A549 (cell line): ENCODE measurements at regions not wholly inside any gene's neighbourhood (a gene's known extent, or its start where the extent isn't known, plus 50 kb on each side); places are given as distances from the start of the nearest gene placed in this dataset.
"Not testable (repeated sequence)": the region's sequence is repeated elsewhere in the genome, so short reads cannot be mapped to it uniquely, and the experiment has no call there.

Experiments
- ATAC-seq, 2 experiments: fragments of 200-7000 bp in 1 of 2; fragments of >200 bp in 1 of 2; cut with Nextera tagmentation in 1 of 2; cut with Tn5 transposase in 1 of 2; 3 replicates each; pipeline versions ENCODE4 v1.8.0 to v1.9.1; 2018 to 2020; ENCODE audit warnings: mild to moderate bottlenecking in 1 of 2, moderate library complexity in 1 of 2
- CTCF ChIA-PET: fragments of 300-600 bp; sonication (Branson Sonifier 250); formaldehyde crosslinking; extraction: SDS; loops from one replicate; lab custom pipeline; 2021; ENCODE audit warnings: antibody characterized with exemption, inconsistent platforms; lab: Yijun Ruan, JAX
- POLR2A ChIA-PET: fragments of 350-600 bp; formaldehyde crosslinking; extraction: SDS; loops from one replicate; lab custom pipeline; 2021; ENCODE audit warnings: antibody characterized with exemption, inconsistent platforms; lab: Yijun Ruan, JAX
- DNase-seq, 2 experiments: peaks; one replicate each; pipeline versions ENCODE4 v3.0.0 to v3.0.0-alpha.2; 2011 to 2016; ENCODE audit warnings: low read depth in 1 of 2, low spot score in 1 of 2
- FAIRE-seq: peaks from 2 replicates; lab custom pipeline; 2011; peaks lifted over from hg19 to GRCh38; lab: Jason Lieb, UNC
- H3K27ac ChIP-seq, 2 experiments: fragments of >200 bp; sonication (Bioruptor Twin); formaldehyde crosslinking; 3 replicates each; pipeline ENCODE4 v1.5.1; 2016 to 2017
- H3K4me1 ChIP-seq: fragments of >200 bp; sonication (Bioruptor Twin); formaldehyde crosslinking; 3 replicates; pipeline ENCODE4 v1.6.1; 2016
- H3K4me2 ChIP-seq: fragments of >200 bp; sonication (Bioruptor Twin); formaldehyde crosslinking; 3 replicates; pipeline ENCODE4 v1.6.1; 2016
- H3K4me3 ChIP-seq: fragments of >200 bp; sonication (Bioruptor Twin); formaldehyde crosslinking; 3 replicates; pipeline ENCODE4 v1.5.1; 2016
- H3K9me3 ChIP-seq: fragments of >200 bp; sonication (Bioruptor Twin); formaldehyde crosslinking; 3 replicates; pipeline ENCODE4 v1.6.1; 2016
- BHLHE40 ChIP-seq: IDR thresholded peaks from 2 replicates; pipeline ENCODE4 v1.6.1; 2012; ENCODE audit warnings: low read depth, low read length, inconsistent platforms
- CBX8 ChIP-seq: fragments of 200-600 bp; sonication (generic); IDR thresholded peaks from 2 replicates; pipeline ENCODE4 v1.6.1; 2016
- CHD2 ChIP-seq: fragments of 150-350 bp; IDR thresholded peaks from 2 replicates; pipeline ENCODE4 v1.6.1; 2014; ENCODE audit warnings: low read length; ENCODE audit not compliant: partially characterized antibody
- EHF ChIP-seq: fragments of 250-450 bp; sonication (Bioruptor Pico); IDR thresholded peaks from 2 replicates; pipeline ENCODE4 v1.5.0; 2020; ENCODE audit warnings: mild to moderate bottlenecking
- EHMT2 ChIP-seq: fragments of 200-600 bp; sonication (generic); IDR thresholded peaks from 2 replicates; pipeline ENCODE4 v1.6.1; 2016; ENCODE audit warnings: antibody characterized with exemption, low read depth, mild to moderate bottlenecking, moderate library complexity
- EP300 ChIP-seq, 2 experiments: fragments of >200 bp; sonication (Bioruptor Twin); formaldehyde crosslinking; IDR thresholded peaks; 2 replicates in 1 of 2; 3 replicates in 1 of 2; pipeline ENCODE4 v1.6.1; 2016 to 2017
- ESRRA ChIP-seq: fragments of 150-350 bp; IDR thresholded peaks from 2 replicates; pipeline ENCODE4 v1.6.1; 2014; ENCODE audit warnings: mild to moderate bottlenecking, low read length, borderline replicate concordance
- FOSB ChIP-seq: fragments of 250-450 bp; sonication (Bioruptor Pico); IDR thresholded peaks from 2 replicates; pipeline ENCODE4 v1.5.0; 2020; ENCODE audit warnings: mild to moderate bottlenecking, moderate library complexity
- FOXS1 ChIP-seq: fragments of 250-450 bp; sonication (Bioruptor Pico); IDR thresholded peaks from 2 replicates; pipeline ENCODE4 v1.5.0; 2020; ENCODE audit warnings: mild to moderate bottlenecking, moderate library complexity
- GATA3 ChIP-seq: IDR thresholded peaks from 2 replicates; pipeline ENCODE4 v1.6.1; 2012; ENCODE audit warnings: borderline replicate concordance
- HEYL ChIP-seq: fragments of 250-450 bp; sonication (Bioruptor Pico); IDR thresholded peaks from 2 replicates; pipeline ENCODE4 v1.8.0; 2021; ENCODE audit warnings: mild to moderate bottlenecking, moderate library complexity
- HOXB13 ChIP-seq: fragments of 250-450 bp; sonication (Bioruptor Pico); IDR thresholded peaks from 2 replicates; pipeline ENCODE4 v1.5.0; 2020; ENCODE audit warnings: low read depth, mild to moderate bottlenecking, moderate library complexity
- HOXB5 ChIP-seq: fragments of 250-450 bp; sonication (Bioruptor Pico); IDR thresholded peaks from 2 replicates; pipeline ENCODE4 v1.5.0; 2020; ENCODE audit warnings: mild to moderate bottlenecking, moderate library complexity
- JUNB ChIP-seq: fragments of >200 bp; sonication (Bioruptor Twin); formaldehyde crosslinking; IDR thresholded peaks from 2 replicates; pipeline ENCODE4 v1.6.1; 2016
- KDM5A ChIP-seq: fragments of 200-600 bp; sonication (generic); IDR thresholded peaks from 2 replicates; pipeline ENCODE4 v1.6.1; 2016; ENCODE audit warnings: antibody characterized with exemption, mild to moderate bottlenecking
- MAFK ChIP-seq: fragments of 450-650 bp; IDR thresholded peaks from 2 replicates; pipeline ENCODE4 v1.6.1; 2014; ENCODE audit not compliant: partially characterized antibody
- MAZ ChIP-seq: fragments of 150-350 bp; IDR thresholded peaks from 2 replicates; pipeline ENCODE4 v1.6.1; 2014; ENCODE audit warnings: antibody characterized with exemption, low read depth, low read length, borderline replicate concordance
- MYC ChIP-seq: IDR thresholded peaks from 2 replicates; pipeline ENCODE4 v1.6.1; 2012; ENCODE audit warnings: mild to moderate bottlenecking, inconsistent platforms, low read length, improper control_type of control experiment, borderline replicate concordance
- NR3C1 ChIP-seq: fragments of >200 bp; sonication (Bioruptor Twin); formaldehyde crosslinking; IDR thresholded peaks from 3 replicates; pipeline ENCODE4 v1.6.1; 2017
- POLR2A ChIP-seq: IDR thresholded peaks from 2 replicates; pipeline ENCODE4 v1.6.1; 2012; ENCODE audit warnings: mild to moderate bottlenecking, low read length
- POLR2AphosphoS2 ChIP-seq: conservative IDR thresholded peaks from 2 replicates; pipeline ENCODE4 v1.6.1; 2012; ENCODE audit warnings: low read length, improper control_type of control experiment, inconsistent platforms
- RARB ChIP-seq: fragments of 250-450 bp; sonication (Bioruptor Pico); IDR thresholded peaks from 2 replicates; pipeline ENCODE4 v1.8.0; 2021; ENCODE audit warnings: mild to moderate bottlenecking, moderate library complexity
- RCOR1 ChIP-seq: fragments of 150-350 bp; IDR thresholded peaks from 2 replicates; pipeline ENCODE4 v1.6.1; 2014; ENCODE audit warnings: antibody characterized with exemption, low read length, low read depth
- RFX5 ChIP-seq: fragments of 450-650 bp; IDR thresholded peaks from 2 replicates; pipeline ENCODE4 v1.7.1; 2014; ENCODE audit warnings: antibody characterized with exemption, mild to moderate bottlenecking, moderate library complexity
- SMC3 ChIP-seq: fragments of >200 bp; sonication (Bioruptor Twin); formaldehyde crosslinking; IDR thresholded peaks from 3 replicates; pipeline ENCODE4 v1.6.1; 2018; ENCODE audit warnings: inconsistent platforms
- TFCP2L1 ChIP-seq: fragments of 250-450 bp; sonication (Bioruptor Pico); IDR thresholded peaks from 2 replicates; pipeline ENCODE4 v1.5.0; 2021; ENCODE audit warnings: mild to moderate bottlenecking
- ZC3H11A ChIP-seq: fragments of 450-650 bp; IDR thresholded peaks from 2 replicates; pipeline ENCODE4 v1.6.1; 2014; ENCODE audit warnings: antibody characterized with exemption, mild to moderate bottlenecking
- ZFP36 ChIP-seq: fragments of 450-650 bp; IDR thresholded peaks from 2 replicates; pipeline ENCODE4 v1.6.1; 2014; ENCODE audit warnings: borderline replicate concordance; ENCODE audit not compliant: partially characterized antibody
- WGBS: methylation state at CpG from one replicate; pipeline ENCODE4 v1.1.6; 2017; ENCODE audit errors: missing lambda C conversion rate; 5-methylcytosine and 5-hydroxymethylcytosine counted together
- TF ChIP-seq, protein P1 (sequence below): IDR thresholded peaks from 2 replicates; pipeline ENCODE4 v1.6.1; 2012; ENCODE audit warnings: low read depth, borderline replicate concordance
- TF ChIP-seq, protein P2 (sequence below): IDR thresholded peaks from 2 replicates; pipeline ENCODE4 v1.6.1; 2012
- TF ChIP-seq, protein P3 (sequence below): fragments of >200 bp; sonication (Bioruptor Twin); formaldehyde crosslinking; IDR thresholded peaks from 3 replicates; pipeline ENCODE4 v1.6.1; 2016
- TF ChIP-seq, protein P4 (sequence below): fragments of 250-450 bp; sonication (Bioruptor Pico); IDR thresholded peaks from 2 replicates; pipeline ENCODE4 v1.5.0; 2021; ENCODE audit warnings: mild to moderate bottlenecking, moderate library complexity, borderline replicate concordance

DNA sequence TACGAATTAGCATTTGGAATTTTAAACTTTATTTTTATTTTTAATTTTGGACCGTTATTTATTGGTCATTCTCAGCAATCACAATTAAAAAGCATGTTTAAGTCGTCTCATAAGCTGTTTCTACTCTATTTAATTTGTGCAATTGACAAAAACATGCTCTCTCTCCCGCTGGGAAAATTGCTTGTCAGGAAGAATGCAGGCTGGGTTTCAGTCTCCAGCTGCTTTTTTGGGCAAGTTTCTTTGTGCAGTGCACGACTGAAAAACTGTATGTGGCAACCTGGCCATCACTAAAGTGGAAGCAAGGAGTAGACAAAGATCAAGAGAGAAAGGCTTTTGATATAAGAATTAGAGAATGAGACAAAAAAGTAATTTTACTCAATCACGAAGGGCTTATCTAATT is 941.5 kb upstream of the MDGA2 start:
- no peaks in the 10 kb centered on the region for H3K9me3 ChIP-seq
- H3K27ac ChIP-seq, result no peak overlapping the region
- FAIRE-seq (no peak), DNase-seq (no peak), ATAC-seq (no peak)
- no peak overlapping the region for H3K4me2 ChIP-seq
- TF ChIP-seq EHF (no peak), RFX5 (no peak), POLR2AphosphoS2 (no peak), MYC (no peak), BHLHE40 (no peak), GATA3 (no peak), RARB (CRISPR knock-in tag) (no peak), KDM5A (no peak), NR3C1 (no peak), FOSB (CRISPR knock-in tag) (no peak), HOXB5 (no peak), MAFK (no peak), HEYL (CRISPR knock-in tag) (no peak)
- TF ChIP-seq, protein P1, sequence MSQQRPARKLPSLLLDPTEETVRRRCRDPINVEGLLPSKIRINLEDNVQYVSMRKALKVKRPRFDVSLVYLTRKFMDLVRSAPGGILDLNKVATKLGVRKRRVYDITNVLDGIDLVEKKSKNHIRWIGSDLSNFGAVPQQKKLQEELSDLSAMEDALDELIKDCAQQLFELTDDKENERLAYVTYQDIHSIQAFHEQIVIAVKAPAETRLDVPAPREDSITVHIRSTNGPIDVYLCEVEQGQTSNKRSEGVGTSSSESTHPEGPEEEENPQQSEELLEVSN, result no peak
- TF ChIP-seq, protein P2, sequence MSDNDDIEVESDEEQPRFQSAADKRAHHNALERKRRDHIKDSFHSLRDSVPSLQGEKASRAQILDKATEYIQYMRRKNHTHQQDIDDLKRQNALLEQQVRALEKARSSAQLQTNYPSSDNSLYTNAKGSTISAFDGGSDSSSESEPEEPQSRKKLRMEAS, result no peak
- no peaks in the 10 kb centered on the region for H3K4me1 ChIP-seq
- WGBS, result 1% methylated on average over 6 of the region's 6 CpGs
- ChIA-PET POLR2A (no interaction called here), CTCF (no interaction called here)
- H3K4me3 ChIP-seq, result no peak overlapping the region

DNA sequence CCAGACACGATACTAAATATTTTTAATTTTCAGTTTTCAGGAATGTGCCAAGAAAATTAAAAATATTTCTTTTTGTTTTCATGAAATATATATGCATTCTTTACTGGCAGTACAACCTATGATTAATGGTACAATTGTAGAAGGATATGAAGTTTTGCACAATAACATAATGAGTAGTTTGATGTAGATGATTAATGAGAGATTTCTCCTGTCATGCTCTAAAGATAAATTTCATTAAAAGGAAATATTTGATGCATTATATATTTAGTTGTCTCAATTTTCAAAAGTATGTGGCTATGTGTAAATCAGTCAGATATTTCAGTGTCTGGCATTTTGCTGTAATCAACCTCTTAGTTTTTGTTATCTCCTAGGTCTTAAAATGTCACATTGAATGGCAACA is 940.2 kb upstream of the MDGA2 start:
- WGBS, result 42% methylated on average over 1 of the region's 1 CpG
- no peak for DNase-seq
- CTCF ChIA-PET, result interaction anchor here (1.0 kb wide), 1 partner anchor 24 kb away, joined by 3 read pairs; no protein-coding TSS in a partner anchor
- no peak for TF ChIP-seq ESRRA
- TF ChIP-seq EHMT2, result no peak
- no peak for TF ChIP-seq FOXS1 (CRISPR knock-in tag)
- TF ChIP-seq TFCP2L1 (CRISPR knock-in tag), result no peak
- TF ChIP-seq, all 56 proteins: peak for 0
- H3K4me1 ChIP-seq, result no peaks in the 10 kb centered on the region
- POLR2A ChIA-PET, result no interaction called here
- FAIRE-seq (no peak), ATAC-seq (no peak)
- H3K4me2 ChIP-seq, result no peak overlapping the region
- no peaks in the 10 kb centered on the region for H3K9me3 ChIP-seq
- H3K4me3 ChIP-seq, result no peak overlapping the region
- no peak overlapping the region for H3K27ac ChIP-seq

DNA sequence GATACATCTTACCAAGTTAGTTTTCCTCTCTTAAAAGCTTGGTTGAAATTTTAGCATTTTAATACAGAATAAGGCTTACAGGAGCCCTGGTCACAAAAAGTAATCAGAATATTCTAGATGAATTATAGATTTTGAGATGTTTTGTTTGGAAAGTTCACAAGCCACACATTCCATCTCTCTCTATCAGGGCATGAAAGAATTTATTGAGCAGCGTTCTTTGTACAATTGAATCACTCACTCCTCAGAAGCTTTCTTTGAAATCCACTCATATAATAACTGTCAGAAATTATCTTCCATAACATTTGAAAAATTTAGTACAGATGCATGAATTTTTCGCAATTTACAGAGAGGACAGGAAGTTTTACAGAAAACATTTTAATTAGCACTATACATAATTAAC is 938.6 kb upstream of the MDGA2 start:
- Histone ChIP-seq H3K4me3 (no peak overlapping the region), H3K4me1 (no peaks in the 10 kb centered on the region), H3K4me2 (no peak overlapping the region), H3K9me3 (no peaks in the 10 kb centered on the region), H3K27ac (no peak overlapping the region)
- POLR2A ChIA-PET, result no interaction called here
- ATAC-seq (no peak), FAIRE-seq (no peak), DNase-seq (no peak)
- CTCF ChIA-PET, result interaction anchor here (1.2 kb wide), 1 partner anchor 9 kb away, joined by 3 read pairs; no protein-coding TSS in a partner anchor
- 3% methylated on average over 2 of the region's 2 CpGs for WGBS
- TF ChIP-seq RARB (CRISPR knock-in tag) (no peak), POLR2AphosphoS2 (no peak), RCOR1 (no peak), CHD2 (no peak), MAFK (no peak), MAZ (no peak), HOXB13 (CRISPR knock-in tag) (no peak), ZC3H11A (no peak), JUNB (no peak), POLR2A (no peak), CBX8 (no peak), SMC3 (no peak), EP300 (IDR thresholded peaks at IDR 0.05) (no peak), ZFP36 (no peak)
- TF ChIP-seq, protein P3, sequence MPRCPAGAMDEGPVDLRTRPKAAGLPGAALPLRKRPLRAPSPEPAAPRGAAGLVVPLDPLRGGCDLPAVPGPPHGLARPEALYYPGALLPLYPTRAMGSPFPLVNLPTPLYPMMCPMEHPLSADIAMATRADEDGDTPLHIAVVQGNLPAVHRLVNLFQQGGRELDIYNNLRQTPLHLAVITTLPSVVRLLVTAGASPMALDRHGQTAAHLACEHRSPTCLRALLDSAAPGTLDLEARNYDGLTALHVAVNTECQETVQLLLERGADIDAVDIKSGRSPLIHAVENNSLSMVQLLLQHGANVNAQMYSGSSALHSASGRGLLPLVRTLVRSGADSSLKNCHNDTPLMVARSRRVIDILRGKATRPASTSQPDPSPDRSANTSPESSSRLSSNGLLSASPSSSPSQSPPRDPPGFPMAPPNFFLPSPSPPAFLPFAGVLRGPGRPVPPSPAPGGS, result no peak
- TF ChIP-seq, protein P4, sequence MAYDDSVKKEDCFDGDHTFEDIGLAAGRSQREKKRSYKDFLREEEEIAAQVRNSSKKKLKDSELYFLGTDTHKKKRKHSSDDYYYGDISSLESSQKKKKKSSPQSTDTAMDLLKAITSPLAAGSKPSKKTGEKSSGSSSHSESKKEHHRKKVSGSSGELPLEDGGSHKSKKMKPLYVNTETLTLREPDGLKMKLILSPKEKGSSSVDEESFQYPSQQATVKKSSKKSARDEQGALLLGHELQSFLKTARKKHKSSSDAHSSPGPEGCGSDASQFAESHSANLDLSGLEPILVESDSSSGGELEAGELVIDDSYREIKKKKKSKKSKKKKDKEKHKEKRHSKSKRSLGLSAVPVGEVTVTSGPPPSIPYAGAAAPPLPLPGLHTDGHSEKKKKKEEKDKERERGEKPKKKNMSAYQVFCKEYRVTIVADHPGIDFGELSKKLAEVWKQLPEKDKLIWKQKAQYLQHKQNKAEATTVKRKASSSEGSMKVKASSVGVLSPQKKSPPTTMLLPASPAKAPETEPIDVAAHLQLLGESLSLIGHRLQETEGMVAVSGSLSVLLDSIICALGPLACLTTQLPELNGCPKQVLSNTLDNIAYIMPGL (CRISPR knock-in tag), result no peak

DNA sequence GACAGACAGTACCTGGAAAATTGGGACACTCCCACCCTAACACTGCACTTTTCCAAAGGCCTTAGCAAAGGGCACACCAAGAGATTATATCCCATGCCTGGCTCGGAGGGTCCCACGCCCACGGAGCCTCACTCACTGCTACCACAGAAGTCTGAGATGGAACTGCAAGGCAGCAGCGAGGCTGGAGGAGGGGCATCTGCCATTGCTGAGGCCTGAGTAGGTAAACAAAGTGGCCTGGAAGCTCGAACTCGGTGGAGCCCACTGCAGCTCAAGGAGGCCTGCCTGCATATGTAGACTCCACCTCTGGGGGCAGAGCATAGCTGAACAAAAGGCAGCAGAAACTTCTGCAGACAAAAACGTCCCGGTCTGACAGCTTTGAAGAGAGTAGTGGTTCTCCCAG is 931.6 kb upstream of the MDGA2 start:
- H3K4me1 ChIP-seq, H3K27ac ChIP-seq, H3K9me3 ChIP-seq, ATAC-seq, CTCF ChIA-PET, DNase-seq, FAIRE-seq, H3K4me2 ChIP-seq, H3K4me3 ChIP-seq, POLR2A ChIA-PET: not testable (repeated sequence)
- WGBS, result 0% methylated on average over 2 of the region's 8 CpGs
